COLO829 (cell line): ENCODE measurements at regions not wholly inside any gene's neighbourhood (a gene's known extent, or its start where the extent isn't known, plus 50 kb on each side); places are given as distances from the start of the nearest gene placed in this dataset.
A peak's percentile ranks its signal among the peaks of the same experiment; 100 is the strongest.
"Not testable (repeated sequence)": the region's sequence is repeated elsewhere in the genome, so short reads cannot be mapped to it uniquely, and the experiment has no call there.

ENCODE experiments used
- DNase-seq: peaks from one replicate; pipeline ENCODE4 v3.0.0; 2012; ENCODE audit warnings: low spot score

- DNase-seq = no peak
Observed at GRCh38 chr15:38814891-38815290, 250.3 kb upstream of the RASGRP1 start.

- DNase-seq = peak; percentile 35
Observed at GRCh38 chr15:38817427-38818156, 253.0 kb upstream of the RASGRP1 start.

GRCh38 chr15:38818157-38818790 lies 253.7 kb upstream of the RASGRP1 start:
- peak; percentile 45 for DNase-seq

- DNase-seq = no peak
Observed at GRCh38 chr15:38819387-38819950, 254.9 kb upstream of the RASGRP1 start.

- no peak for DNase-seq
Observed at GRCh38 chr15:38823263-38823662, 258.6 kb upstream of the RASGRP1 start.

GRCh38 chr15:38824719-38825118 lies 260.1 kb upstream of the RASGRP1 start:
- no peak for DNase-seq

GRCh38 chr15:38826880-38827279 lies 262.3 kb upstream of the RASGRP1 start:
- no peak for DNase-seq

- DNase-seq = no peak
Observed at GRCh38 chr15:38828031-38828532, 263.5 kb upstream of the RASGRP1 start.

GRCh38 chr15:38829086-38829485 lies 264.5 kb upstream of the RASGRP1 start:
- DNase-seq = no peak

- no peak for DNase-seq
Observed at GRCh38 chr15:38842226-38842625, 277.6 kb upstream of the RASGRP1 start.

- DNase-seq = no peak
Observed at GRCh38 chr15:38843051-38843501, 278.5 kb upstream of the RASGRP1 start.

- DNase-seq = peak; percentile 1
Observed at GRCh38 chr15:38843736-38844590, 279.3 kb upstream of the RASGRP1 start.

- no peak for DNase-seq
Observed at GRCh38 chr15:38844736-38845135, 280.1 kb upstream of the RASGRP1 start.

GRCh38 chr15:38846346-38846745 lies 281.7 kb upstream of the RASGRP1 start:
- DNase-seq = peak; percentile 10

GRCh38 chr15:38847666-38848065 lies 283.1 kb upstream of the RASGRP1 start:
- no peak for DNase-seq

- DNase-seq = peak; percentile 2
Observed at GRCh38 chr15:38849046-38849445, 284.4 kb upstream of the RASGRP1 start.

- DNase-seq = not testable (repeated sequence)
Observed at GRCh38 chr15:38852188-38852587, 287.6 kb upstream of the RASGRP1 start.

GRCh38 chr15:38853608-38854007 lies 289.0 kb upstream of the RASGRP1 start:
- DNase-seq = no peak

GRCh38 chr15:38854506-38854905 lies 289.9 kb upstream of the RASGRP1 start:
- peak; percentile 15 for DNase-seq

- DNase-seq = no peak
Observed at GRCh38 chr15:38857814-38858213, 293.2 kb upstream of the RASGRP1 start.

- no peak for DNase-seq
Observed at GRCh38 chr15:38859574-38859973, 295.0 kb upstream of the RASGRP1 start.

- no peak for DNase-seq
Observed at GRCh38 chr15:38860253-38860652, 295.6 kb upstream of the RASGRP1 start.
